Gastrocnemius medialis (tissue), 4 donors: ENCODE measurements at regions not wholly inside any gene's neighbourhood (a gene's known extent, or its start where the extent isn't known, plus 50 kb on each side); places are given as distances from the start of the nearest gene placed in this dataset.

Source experiments
- CTCF ChIP-seq, 5 experiments: fragments of 450-650 bp in 3 of 5; fragments of 200-600 bp in 2 of 5; sonication (generic) in 2 of 5; IDR thresholded peaks in 4 of 5; conservative IDR thresholded peaks in 1 of 5; 1 replicate in 4 of 5; 2 replicates in 1 of 5; pipeline ENCODE4 v1.5.1; 2016 to 2019; ENCODE audit warnings: antibody characterized with exemption in 5 of 5, mild to moderate bottlenecking in 3 of 5, moderate library complexity in 3 of 5
- POLR2A ChIP-seq, 2 donors: fragments of 450-650 bp; IDR thresholded peaks; one replicate each; pipeline ENCODE4 v1.6.1; 2017; ENCODE audit warnings: antibody characterized with exemption in 2 of 2, mild to moderate bottlenecking in 2 of 2, moderate library complexity in 2 of 2

GRCh38 chr9:85178474-85178873, 508.9 kb downstream of the NTRK2 start:
- TF ChIP-seq CTCF (IDR thresholded peaks at IDR 0.05 in 4 of 5, conservative IDR thresholded peaks at IDR 0.05 in 1 of 5), result no peak
- TF ChIP-seq POLR2A (IDR thresholded peaks at IDR 0.05), result no peak
